Activated CD4-positive, alpha-beta T cell treated with anti-CD3 and anti-CD28 coated beads, Interleukin-2, amount 10 ng/mL, durations not matched to agents 7 days and 5 days (primary cell): ENCODE measurements at regions not wholly inside any gene's neighbourhood (a gene's known extent, or its start where the extent isn't known, plus 50 kb on each side); places are given as distances from the start of the nearest gene placed in this dataset.

Experiments used
- CTCF ChIA-PET: fragments of 350-600 bp; sonication (Branson Sonifier 250); formaldehyde crosslinking; loops from one replicate; lab custom pipeline; 2021; ENCODE audit warnings: antibody characterized with exemption; lab: Charles Lee
- POLR2A ChIA-PET: fragments of 350-600 bp; sonication (Branson Sonifier 250); formaldehyde crosslinking; loops from one replicate; lab custom pipeline; 2021; ENCODE audit warnings: antibody characterized with exemption; lab: Charles Lee
- DNase-seq: peaks from one replicate; pipeline ENCODE4 v3.0.0-alpha.2; 2020
- H3K27ac Mint-ChIP-seq: one replicate; pipeline ENCODE4 v1.8.0; 2021; ENCODE audit warnings: mild to moderate bottlenecking, moderate library complexity, mixed read lengths
- H3K27me3 Mint-ChIP-seq: one replicate; pipeline ENCODE4 v1.8.0; 2021; ENCODE audit warnings: mixed read lengths
- H3K36me3 Mint-ChIP-seq: one replicate; pipeline ENCODE4 v1.8.0; 2021; ENCODE audit warnings: low read depth, mixed read lengths
- H3K4me1 Mint-ChIP-seq: one replicate; pipeline ENCODE4 v1.8.0; 2021; ENCODE audit warnings: mixed read lengths
- H3K4me3 Mint-ChIP-seq: one replicate; pipeline ENCODE4 v1.8.0; 2021; ENCODE audit warnings: mild to moderate bottlenecking, moderate library complexity, mixed read lengths
- H3K9me3 Mint-ChIP-seq: one replicate; pipeline ENCODE4 v1.8.0; 2021; ENCODE audit warnings: mixed read lengths

DNA sequence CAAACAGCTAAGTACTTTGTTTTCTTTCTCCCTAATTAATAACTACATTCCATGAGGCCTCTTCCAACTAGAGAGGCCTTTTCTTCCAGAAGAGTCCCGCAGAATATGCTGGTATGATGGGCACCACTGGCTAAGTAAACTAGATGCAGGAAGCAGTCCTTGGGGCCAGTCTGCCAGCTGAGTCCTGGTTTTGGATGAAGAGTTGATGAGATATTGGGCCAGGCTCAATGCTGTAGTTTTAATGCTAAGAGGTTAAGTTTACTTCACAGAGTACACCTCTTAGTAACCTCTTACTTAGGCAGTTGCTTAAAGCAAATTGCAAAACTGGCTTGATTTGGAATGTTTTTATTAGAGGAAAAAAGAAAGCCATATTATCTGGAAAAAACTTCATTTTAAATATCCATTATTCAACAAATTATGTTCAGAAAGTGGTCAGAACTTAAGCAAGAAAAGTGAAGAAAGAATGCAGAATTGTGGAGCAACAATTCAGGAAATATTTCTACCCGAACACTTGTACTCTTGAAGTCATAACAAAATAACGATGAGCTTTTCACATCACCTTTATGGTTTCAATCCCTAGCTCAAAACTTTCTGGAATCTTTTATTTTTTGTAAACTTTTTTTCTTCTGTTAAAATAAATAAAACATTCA is 178.4 kb upstream of the CDIN1 start:
- H3K27me3 Mint-ChIP-seq: no peaks in the 10 kb centered on the region
- CTCF ChIA-PET: no interaction called here
- no peaks in the 10 kb centered on the region for H3K4me1 Mint-ChIP-seq
- H3K9me3 Mint-ChIP-seq: no peaks in the 10 kb centered on the region
- H3K27ac Mint-ChIP-seq: no peak overlapping the region
- POLR2A ChIA-PET: no interaction called here
- no peaks in the 10 kb centered on the region for H3K36me3 Mint-ChIP-seq
- no peak for DNase-seq
- H3K4me3 Mint-ChIP-seq: no peak overlapping the region

DNA sequence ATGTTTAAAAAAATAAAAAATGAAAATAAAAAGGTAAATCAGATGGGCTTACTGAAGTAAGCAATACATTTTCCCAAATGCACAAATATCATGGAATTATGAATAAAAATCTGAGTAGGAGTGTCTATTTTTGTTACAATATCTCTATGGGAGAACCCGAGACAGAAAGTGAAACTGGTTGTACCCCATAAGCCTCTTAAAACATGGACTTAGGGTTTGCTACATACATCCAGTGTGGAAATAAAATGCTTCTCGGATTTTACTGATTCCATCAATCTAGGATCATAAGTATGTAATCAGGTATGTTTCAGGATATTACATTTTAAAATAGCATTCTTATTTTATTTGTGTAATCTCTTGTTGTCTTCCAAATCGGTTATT is 177.8 kb upstream of the CDIN1 start:
- POLR2A ChIA-PET: no interaction called here
- no peak for DNase-seq
- H3K9me3 Mint-ChIP-seq: no peaks in the 10 kb centered on the region
- no peaks in the 10 kb centered on the region for H3K36me3 Mint-ChIP-seq
- CTCF ChIA-PET: no interaction called here
- H3K4me3 Mint-ChIP-seq: no peak overlapping the region
- no peaks in the 10 kb centered on the region for H3K4me1 Mint-ChIP-seq
- H3K27ac Mint-ChIP-seq: no peak overlapping the region
- no peaks in the 10 kb centered on the region for H3K27me3 Mint-ChIP-seq

DNA sequence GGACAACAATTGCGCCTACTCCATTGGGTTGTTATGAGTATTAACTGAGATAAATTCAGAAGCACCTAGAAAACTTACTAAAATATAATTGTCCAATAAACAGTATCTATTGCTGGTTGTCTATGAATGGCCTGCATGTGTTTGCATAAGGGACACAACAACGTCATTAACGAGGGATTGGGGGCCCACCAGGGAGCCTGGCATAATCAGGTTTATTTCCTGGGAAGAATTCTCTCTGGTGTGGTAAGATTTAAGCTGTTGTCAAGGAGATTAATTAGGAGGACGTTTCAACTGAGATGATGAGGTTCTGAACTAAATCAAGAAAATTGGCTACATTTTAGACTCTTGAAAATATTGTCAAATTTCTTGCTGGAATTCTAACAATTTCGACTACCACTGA is 176.1 kb upstream of the CDIN1 start:
- no peak for DNase-seq
- H3K9me3 Mint-ChIP-seq: no peaks in the 10 kb centered on the region
- no peaks in the 10 kb centered on the region for H3K36me3 Mint-ChIP-seq
- H3K27ac Mint-ChIP-seq: no peak overlapping the region
- no peaks in the 10 kb centered on the region for H3K4me1 Mint-ChIP-seq
- H3K27me3 Mint-ChIP-seq: no peaks in the 10 kb centered on the region
- ChIA-PET POLR2A (no interaction called here), CTCF (no interaction called here)
- no peak overlapping the region for H3K4me3 Mint-ChIP-seq

DNA sequence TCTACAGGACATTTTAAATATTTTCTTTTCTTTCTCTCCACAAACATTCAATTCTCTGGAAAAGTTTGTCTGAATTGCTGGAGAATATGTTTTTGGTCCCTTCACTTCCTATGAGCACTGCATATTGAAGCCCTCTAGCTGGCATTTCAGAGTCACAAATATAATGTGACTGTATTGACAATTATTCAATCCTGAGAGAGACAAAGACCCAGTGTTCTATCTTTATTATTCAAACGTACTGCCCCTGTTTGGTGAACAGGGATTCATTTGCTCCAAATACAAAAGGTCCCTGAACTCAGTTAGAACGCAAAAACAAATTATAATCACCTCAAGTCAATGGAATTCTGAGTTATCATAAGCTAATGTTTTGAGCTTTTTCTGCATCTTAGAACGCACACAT is 173.1 kb upstream of the CDIN1 start:
- Mint-ChIP-seq H3K4me3 (no peak overlapping the region), H3K27ac (no peak overlapping the region), H3K36me3 (no peaks in the 10 kb centered on the region), H3K27me3 (no peaks in the 10 kb centered on the region), H3K9me3 (no peaks in the 10 kb centered on the region), H3K4me1 (no peaks in the 10 kb centered on the region)
- ChIA-PET CTCF (no interaction called here), POLR2A (no interaction called here)
- no peak for DNase-seq

DNA sequence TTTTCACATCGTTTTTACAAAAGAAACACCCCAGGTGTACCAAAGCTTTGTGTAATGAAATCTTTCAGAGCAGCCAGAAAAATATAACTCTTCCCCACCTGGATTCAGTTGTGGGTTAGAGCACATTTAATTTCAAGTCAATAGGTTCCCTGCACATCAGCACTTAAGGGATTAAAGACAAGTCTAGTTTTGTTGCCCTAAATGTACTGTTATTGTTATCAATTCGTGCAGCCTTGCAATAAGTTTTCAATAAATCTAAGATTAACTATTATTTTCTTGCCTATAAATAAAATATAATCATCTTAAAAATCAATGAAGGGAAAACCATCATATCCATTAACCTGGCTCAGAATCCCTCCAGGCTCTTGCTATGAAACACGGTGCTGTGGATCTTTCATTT is 172.5 kb upstream of the CDIN1 start:
- ChIA-PET CTCF (interaction anchor here (0.6 kb wide), 1 partner anchor 50 kb away, joined by 4 read pairs; no protein-coding TSS in a partner anchor), POLR2A (no interaction called here)
- Mint-ChIP-seq H3K4me1 (no peaks in the 10 kb centered on the region), H3K4me3 (no peak overlapping the region), H3K9me3 (no peaks in the 10 kb centered on the region), H3K27me3 (no peaks in the 10 kb centered on the region), H3K27ac (no peak overlapping the region), H3K36me3 (no peaks in the 10 kb centered on the region)
- DNase-seq: no peak

DNA sequence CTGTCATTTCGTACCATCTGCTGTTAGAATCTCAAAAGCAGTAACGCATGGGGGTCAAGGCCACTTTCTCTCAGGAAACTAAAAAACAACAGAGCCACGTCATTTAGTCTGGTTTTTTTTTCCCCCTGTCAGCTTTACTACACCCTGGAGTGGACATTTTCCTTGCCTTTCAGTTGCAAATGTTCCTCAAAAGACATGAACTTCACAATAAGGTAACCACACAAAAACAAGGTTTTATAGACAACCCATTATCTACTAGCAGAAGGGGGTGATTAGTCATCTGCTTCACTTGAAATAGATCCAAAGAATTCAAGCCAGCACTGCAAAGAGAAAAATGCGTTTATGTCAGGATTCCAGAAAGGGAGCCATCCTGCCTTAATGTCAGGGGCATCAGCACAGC is 171.8 kb upstream of the CDIN1 start:
- no peaks in the 10 kb centered on the region for H3K4me1 Mint-ChIP-seq
- POLR2A ChIA-PET: no interaction called here

DNA sequence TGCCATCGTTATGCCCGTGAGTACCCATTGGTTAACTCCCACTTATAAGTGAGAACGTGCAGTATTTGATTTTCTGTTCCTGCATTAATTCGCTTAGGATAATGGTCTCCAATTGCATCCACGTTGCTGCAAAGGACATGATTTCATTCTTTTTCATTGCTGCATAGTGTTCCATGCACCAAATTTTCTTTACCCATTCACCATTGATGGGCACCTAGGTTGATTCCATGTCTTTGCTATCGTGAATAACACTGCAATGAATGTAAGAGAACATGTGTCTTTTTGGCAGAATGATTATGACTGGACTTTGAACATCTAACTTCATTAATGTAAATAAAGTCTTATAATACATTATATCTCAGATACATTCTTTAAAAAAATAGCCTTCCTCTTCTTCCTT is 169.6 kb upstream of the CDIN1 start:
- Mint-ChIP-seq H3K4me3 (no peak overlapping the region), H3K36me3 (no peaks in the 10 kb centered on the region), H3K9me3 (no peaks in the 10 kb centered on the region), H3K4me1 (no peaks in the 10 kb centered on the region), H3K27ac (no peak overlapping the region), H3K27me3 (no peaks in the 10 kb centered on the region)
- ChIA-PET POLR2A (no interaction called here), CTCF (no interaction called here)
- no peak for DNase-seq

More for the DNA sequence above, 171.8 kb upstream of the CDIN1 start:
- Mint-ChIP-seq H3K36me3 (no peaks in the 10 kb centered on the region), H3K4me3 (no peak overlapping the region), H3K27me3 (no peaks in the 10 kb centered on the region), H3K9me3 (no peaks in the 10 kb centered on the region), H3K27ac (no peak overlapping the region)
- CTCF ChIA-PET: no interaction called here
- DNase-seq: no peak

DNA sequence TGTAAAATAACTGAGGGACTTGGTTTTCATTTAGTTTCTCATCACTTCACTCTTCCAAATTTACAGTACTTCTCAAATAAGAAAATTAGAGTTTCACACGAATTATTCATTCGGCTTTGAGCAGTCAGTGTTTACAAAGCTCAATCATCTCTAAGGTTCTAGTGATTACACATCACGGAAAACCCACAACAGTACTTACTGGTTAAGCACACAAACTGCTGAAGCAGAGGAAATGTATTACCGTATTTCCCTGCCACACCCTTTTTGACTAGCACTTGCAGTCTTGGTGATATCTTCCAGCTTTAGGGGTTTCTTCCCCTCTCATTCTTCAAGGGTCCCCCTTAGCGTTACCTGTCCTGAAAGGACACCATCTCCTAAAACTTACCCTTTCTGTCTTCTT is 164.8 kb upstream of the CDIN1 start:
- no peak overlapping the region for H3K4me3 Mint-ChIP-seq
- no peaks in the 10 kb centered on the region for H3K36me3 Mint-ChIP-seq
- POLR2A ChIA-PET: no interaction called here
- H3K27me3 Mint-ChIP-seq: no peaks in the 10 kb centered on the region
- H3K27ac Mint-ChIP-seq: no peak overlapping the region
- CTCF ChIA-PET: no interaction called here
- no peaks in the 10 kb centered on the region for H3K9me3 Mint-ChIP-seq
- no peaks in the 10 kb centered on the region for H3K4me1 Mint-ChIP-seq
- no peak for DNase-seq

DNA sequence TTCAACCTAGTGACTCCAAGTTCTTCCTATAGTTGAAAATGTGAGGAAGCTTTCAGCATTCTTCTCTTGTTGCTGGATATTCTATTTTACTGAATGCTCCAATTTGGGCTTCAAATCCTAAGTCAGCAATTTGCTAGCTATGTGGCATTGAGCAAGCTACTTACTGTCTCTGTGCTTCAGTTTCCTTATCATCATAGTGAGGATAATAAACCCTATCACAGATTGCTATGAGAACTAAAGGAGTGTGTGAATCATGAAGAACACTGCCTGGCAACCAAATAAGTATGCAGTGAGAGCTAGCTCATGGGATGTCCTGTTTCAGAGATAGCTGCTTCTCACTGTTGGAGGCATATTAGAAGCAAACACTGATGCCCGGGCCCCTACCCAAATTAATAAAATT is 163.8 kb upstream of the CDIN1 start:
- Mint-ChIP-seq H3K9me3 (no peaks in the 10 kb centered on the region), H3K4me1 (no peaks in the 10 kb centered on the region), H3K27ac (no peak overlapping the region), H3K27me3 (no peaks in the 10 kb centered on the region), H3K36me3 (no peaks in the 10 kb centered on the region), H3K4me3 (no peak overlapping the region)
- ChIA-PET POLR2A (no interaction called here), CTCF (no interaction called here)
- no peak for DNase-seq

DNA sequence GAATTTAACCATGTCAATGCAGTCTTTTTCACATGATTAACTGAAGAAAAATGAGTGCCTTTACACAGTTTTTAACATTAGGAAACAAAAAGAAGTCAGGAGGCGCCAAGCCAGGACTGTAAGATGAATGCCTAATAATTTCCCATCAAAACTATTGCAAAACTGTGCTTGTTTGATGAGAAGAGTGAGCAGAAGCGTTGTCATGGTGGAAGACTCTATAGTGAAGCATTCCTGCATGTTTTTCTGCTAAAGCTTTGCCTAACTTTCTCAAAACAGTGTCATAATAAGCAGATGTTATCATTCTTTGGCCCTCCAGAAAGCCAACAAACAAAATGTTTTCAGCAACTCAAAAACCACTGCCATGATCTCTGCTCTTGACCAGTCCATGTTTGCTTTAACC is 156.8 kb upstream of the CDIN1 start:
- Mint-ChIP-seq H3K27me3 (no peaks in the 10 kb centered on the region), H3K9me3 (peaks cover 2% of the 10 kb centered on the region), H3K36me3 (no peaks in the 10 kb centered on the region), H3K4me1 (no peaks in the 10 kb centered on the region), H3K4me3 (no peak overlapping the region), H3K27ac (no peak overlapping the region)
- POLR2A ChIA-PET: no interaction called here
- CTCF ChIA-PET: no interaction called here
- no peak for DNase-seq

DNA sequence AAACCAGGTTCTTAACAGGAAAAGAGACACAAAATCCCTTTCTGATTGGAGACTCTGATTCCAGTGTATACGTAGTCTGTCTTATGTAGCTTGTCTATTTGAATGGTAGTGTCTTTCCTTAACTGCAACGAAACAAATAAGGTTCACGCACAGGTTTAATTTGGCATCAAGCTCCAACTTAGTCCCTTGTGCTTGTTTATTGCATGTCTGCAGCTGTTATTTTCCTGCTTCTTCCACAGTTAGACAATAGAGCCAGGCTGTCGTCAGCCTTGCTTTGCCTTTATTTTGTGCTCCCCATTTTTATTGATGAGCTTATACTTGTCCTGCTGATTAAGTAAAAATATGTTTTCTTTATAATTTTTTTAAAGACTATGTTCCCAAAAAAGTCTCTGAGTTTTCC is 152.7 kb upstream of the CDIN1 start:
- H3K27me3 Mint-ChIP-seq: no peaks in the 10 kb centered on the region
- POLR2A ChIA-PET: no interaction called here
- DNase-seq: no peak
- CTCF ChIA-PET: no interaction called here
- H3K27ac Mint-ChIP-seq: no peak overlapping the region
- H3K4me3 Mint-ChIP-seq: no peak overlapping the region
- peaks cover 2% of the 10 kb centered on the region for H3K9me3 Mint-ChIP-seq
- H3K36me3 Mint-ChIP-seq: no peaks in the 10 kb centered on the region
- no peaks in the 10 kb centered on the region for H3K4me1 Mint-ChIP-seq

DNA sequence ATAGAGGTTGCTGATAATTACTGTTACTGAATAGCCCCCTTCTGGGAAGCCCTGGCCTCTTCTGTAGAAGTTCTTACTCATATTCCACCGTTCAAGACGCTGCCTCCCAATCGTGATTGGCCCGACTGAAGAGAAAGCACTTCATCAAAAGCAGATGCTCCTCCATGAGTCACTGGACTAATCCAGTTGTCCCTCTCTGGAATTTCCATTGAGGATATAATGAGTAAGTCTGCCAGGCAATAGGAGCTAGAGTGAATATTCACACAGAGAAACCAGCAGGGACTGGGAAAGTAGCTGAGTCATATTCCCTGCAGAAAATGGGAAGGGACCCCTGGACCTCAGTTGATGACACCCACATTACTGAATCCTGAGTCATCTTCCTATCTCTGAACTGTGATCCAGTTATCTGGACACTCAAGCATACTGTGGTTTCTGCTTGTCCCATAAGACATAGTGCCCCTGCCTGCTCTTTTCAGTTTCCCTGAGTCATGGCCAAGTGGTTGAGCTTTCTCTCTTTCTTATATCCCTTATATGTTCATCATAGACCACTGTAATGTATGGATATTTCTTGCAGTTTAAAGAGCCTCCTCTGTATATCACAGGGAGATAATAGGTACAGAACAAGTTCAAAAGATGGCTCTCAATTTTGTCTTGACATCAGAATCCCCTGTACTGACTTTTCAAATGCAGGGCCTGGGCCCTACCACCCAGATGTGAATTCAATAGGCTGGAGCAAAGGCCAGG is 151.2 kb upstream of the CDIN1 start:
- no peak overlapping the region for H3K4me3 Mint-ChIP-seq
- POLR2A ChIA-PET: no interaction called here
- no peaks in the 10 kb centered on the region for H3K27me3 Mint-ChIP-seq
- CTCF ChIA-PET: no interaction called here
- no peaks in the 10 kb centered on the region for H3K4me1 Mint-ChIP-seq
- DNase-seq: no peak
- H3K9me3 Mint-ChIP-seq: peaks cover 2% of the 10 kb centered on the region
- H3K27ac Mint-ChIP-seq: no peak overlapping the region
- no peaks in the 10 kb centered on the region for H3K36me3 Mint-ChIP-seq

DNA sequence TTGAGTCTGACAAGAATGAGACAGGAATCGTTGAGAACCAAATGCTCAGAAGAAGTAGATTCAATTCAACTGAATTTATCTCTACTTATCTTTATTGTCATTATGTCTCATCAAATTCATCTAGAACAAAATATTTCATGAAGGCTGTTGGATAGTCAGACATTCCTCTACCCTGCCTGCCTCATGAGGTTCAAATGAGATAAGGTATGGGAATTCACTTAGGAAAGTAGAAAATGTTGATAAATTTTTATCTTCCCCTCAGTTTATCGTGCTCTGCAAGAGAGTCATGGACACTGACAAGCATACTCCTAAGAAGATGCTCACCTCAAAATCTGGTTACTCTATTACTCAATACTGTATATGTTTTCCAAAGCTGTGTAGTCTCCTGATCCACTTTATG is 149.7 kb upstream of the CDIN1 start:
- peaks cover 2% of the 10 kb centered on the region for H3K9me3 Mint-ChIP-seq
- CTCF ChIA-PET: no interaction called here
- POLR2A ChIA-PET: no interaction called here
- H3K36me3 Mint-ChIP-seq: no peaks in the 10 kb centered on the region
- H3K27ac Mint-ChIP-seq: no peak overlapping the region
- H3K27me3 Mint-ChIP-seq: no peaks in the 10 kb centered on the region
- no peak overlapping the region for H3K4me3 Mint-ChIP-seq
- no peak for DNase-seq
- no peaks in the 10 kb centered on the region for H3K4me1 Mint-ChIP-seq

DNA sequence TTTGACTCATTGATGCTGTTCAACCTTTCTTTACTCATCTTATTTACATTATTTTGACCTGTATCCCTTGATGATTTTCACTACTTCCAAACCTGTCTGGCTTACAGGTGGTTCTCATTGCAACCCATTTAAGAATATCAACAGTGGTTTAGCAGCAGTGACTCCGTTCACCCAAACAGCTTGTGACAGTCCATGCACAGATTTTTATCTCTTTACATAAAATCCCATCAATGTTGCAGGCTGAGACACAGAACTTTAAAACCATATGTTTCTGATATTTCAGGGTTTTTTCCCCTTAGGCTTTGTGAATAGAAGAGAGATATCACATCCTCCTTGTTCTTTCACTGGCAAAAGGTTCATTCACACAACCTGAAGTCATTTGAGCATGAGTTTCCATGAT is 149.1 kb upstream of the CDIN1 start:
- ChIA-PET POLR2A (no interaction called here), CTCF (no interaction called here)
- H3K36me3 Mint-ChIP-seq: no peaks in the 10 kb centered on the region
- H3K4me1 Mint-ChIP-seq: no peaks in the 10 kb centered on the region
- H3K27ac Mint-ChIP-seq: no peak overlapping the region
- peaks cover 2% of the 10 kb centered on the region for H3K9me3 Mint-ChIP-seq
- no peaks in the 10 kb centered on the region for H3K27me3 Mint-ChIP-seq
- H3K4me3 Mint-ChIP-seq: no peak overlapping the region
- no peak for DNase-seq
